ENCODE measurements at regions not wholly inside any gene's neighbourhood (a gene's known extent, or its start where the extent isn't known, plus 50 kb on each side); places are given as distances from the start of the nearest gene placed in this dataset.

DNA sequence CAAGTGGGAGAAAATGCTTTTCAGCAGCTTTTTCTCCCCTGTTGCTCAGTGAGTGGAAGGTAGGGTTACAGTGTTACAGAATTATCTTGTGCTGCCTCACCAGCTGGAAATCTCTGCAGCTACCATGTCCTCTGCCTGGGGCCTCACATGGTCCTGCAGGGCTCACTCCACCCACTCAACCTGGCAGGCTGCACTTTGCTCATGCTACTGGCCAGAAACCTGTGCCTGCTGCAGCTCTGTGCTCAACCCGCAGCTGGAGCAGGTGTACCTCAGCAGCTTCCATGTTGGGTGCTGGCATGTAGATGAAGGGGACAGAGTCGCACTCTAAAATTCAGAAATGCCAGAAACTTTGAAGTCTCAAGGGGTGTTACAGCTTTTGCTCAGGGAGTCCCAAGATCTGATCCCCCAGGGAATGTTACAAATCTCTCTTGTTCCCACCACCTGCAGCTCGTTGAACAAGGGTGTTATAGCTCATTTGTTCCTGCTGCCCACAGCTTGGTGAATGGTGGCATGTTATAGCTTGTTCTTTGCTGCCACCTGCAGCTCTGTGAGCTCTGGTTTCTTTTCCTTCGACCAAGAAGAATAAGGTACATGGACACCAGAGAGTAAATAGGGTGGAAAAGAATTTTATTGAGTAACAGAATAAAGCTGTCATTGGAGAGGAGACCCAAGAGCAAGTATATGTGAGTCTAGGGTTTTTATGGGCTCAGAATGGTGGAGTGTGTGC lies 845.8 kb downstream of the TECRL start:
- WGBS (ENCODE audit: low lambda C conversion rate, missing lambda C conversion rate), result 51% methylated on average over 4 of the region's 4 CpGs
- TF ChIP-seq, protein P1, sequence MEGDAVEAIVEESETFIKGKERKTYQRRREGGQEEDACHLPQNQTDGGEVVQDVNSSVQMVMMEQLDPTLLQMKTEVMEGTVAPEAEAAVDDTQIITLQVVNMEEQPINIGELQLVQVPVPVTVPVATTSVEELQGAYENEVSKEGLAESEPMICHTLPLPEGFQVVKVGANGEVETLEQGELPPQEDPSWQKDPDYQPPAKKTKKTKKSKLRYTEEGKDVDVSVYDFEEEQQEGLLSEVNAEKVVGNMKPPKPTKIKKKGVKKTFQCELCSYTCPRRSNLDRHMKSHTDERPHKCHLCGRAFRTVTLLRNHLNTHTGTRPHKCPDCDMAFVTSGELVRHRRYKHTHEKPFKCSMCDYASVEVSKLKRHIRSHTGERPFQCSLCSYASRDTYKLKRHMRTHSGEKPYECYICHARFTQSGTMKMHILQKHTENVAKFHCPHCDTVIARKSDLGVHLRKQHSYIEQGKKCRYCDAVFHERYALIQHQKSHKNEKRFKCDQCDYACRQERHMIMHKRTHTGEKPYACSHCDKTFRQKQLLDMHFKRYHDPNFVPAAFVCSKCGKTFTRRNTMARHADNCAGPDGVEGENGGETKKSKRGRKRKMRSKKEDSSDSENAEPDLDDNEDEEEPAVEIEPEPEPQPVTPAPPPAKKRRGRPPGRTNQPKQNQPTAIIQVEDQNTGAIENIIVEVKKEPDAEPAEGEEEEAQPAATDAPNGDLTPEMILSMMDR (IDR thresholded peaks at IDR 0.05; ENCODE audit: poor library complexity), result peak; percentile 52
- TF ChIP-seq EZH2phosphoT487 (IDR thresholded peaks at IDR 0.05; ENCODE audit: low read depth, severe bottlenecking, unreplicated experiment) (no peak), EZH2 (IDR thresholded peaks at IDR 0.05; ENCODE audit: borderline replicate concordance) (no peak)
- H2AFZ ChIP-seq, result no peak overlapping the region
- DNase-seq (ENCODE audit: low spot score), result peak; percentile 14
- no peak overlapping the region for H3K4me3 ChIP-seq
- H4K20me1 ChIP-seq (ENCODE audit: insufficient read depth, poor library complexity, severe bottlenecking), result no peaks in the 10 kb centered on the region
- H3K9me3 ChIP-seq (ENCODE audit: low read depth), result no peaks in the 10 kb centered on the region
- no peak overlapping the region for H3K27ac ChIP-seq
- no peaks in the 10 kb centered on the region for H3K36me3 ChIP-seq (replicated peaks; ENCODE audit: insufficient read depth, low read depth)
- H3K9me2 ChIP-seq (replicated peaks; ENCODE audit: insufficient read depth), result no peaks in the 10 kb centered on the region
- no peaks in the 10 kb centered on the region for H3K4me1 ChIP-seq (ENCODE audit: insufficient read depth)
- H3K4me2 ChIP-seq, result no peak overlapping the region
- no peaks in the 10 kb centered on the region for H3K79me2 ChIP-seq
- H3K27me3 ChIP-seq, result no peaks in the 10 kb centered on the region

GRCh38 chr4:63558709-63559108 lies 850.5 kb downstream of the TECRL start:
- Histone ChIP-seq H3K27ac (no peak overlapping the region), H3K27me3 (no peaks in the 10 kb centered on the region), H3K4me3 (no peak overlapping the region), H3K9me3 (ENCODE audit: low read depth) (no peaks in the 10 kb centered on the region), H3K9me2 (replicated peaks; ENCODE audit: insufficient read depth) (no peaks in the 10 kb centered on the region), H2AFZ (no peak overlapping the region), H3K4me1 (ENCODE audit: insufficient read depth) (no peaks in the 10 kb centered on the region), H4K20me1 (ENCODE audit: insufficient read depth, poor library complexity, severe bottlenecking) (no peaks in the 10 kb centered on the region), H3K36me3 (replicated peaks; ENCODE audit: insufficient read depth, low read depth) (no peaks in the 10 kb centered on the region), H3K79me2 (no peaks in the 10 kb centered on the region), H3K4me2 (no peak overlapping the region)
- DNase-seq (ENCODE audit: low spot score), result no peak
- TF ChIP-seq EZH2phosphoT487 (IDR thresholded peaks at IDR 0.05; ENCODE audit: low read depth, severe bottlenecking, unreplicated experiment) (no peak), EZH2 (IDR thresholded peaks at IDR 0.05; ENCODE audit: borderline replicate concordance) (no peak)
- TF ChIP-seq, protein P1 (IDR thresholded peaks at IDR 0.05; ENCODE audit: poor library complexity), result no peak

DNA sequence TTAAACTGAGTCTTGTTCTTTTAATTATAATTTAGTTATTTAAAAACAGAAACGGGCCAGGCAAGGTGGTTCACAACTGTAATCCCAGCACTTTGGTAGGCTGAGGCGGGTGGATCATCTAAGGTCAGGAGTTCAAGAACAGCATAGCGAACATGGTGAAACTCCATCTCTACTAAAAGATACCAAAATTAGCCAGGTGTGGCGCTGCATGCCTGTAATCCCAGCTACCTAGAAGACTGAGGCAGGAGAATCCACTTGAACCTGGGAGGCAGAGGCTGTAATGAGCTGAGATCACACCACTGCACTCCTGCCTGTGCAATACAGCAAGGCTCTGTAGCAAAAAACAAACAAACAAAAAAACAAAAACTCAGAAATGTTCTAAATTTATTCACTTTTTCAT lies 852.9 kb downstream of the TECRL start:
- H3K4me3 ChIP-seq, result no peak overlapping the region
- no peaks in the 10 kb centered on the region for H3K9me3 ChIP-seq (ENCODE audit: low read depth)
- no peaks in the 10 kb centered on the region for H3K9me2 ChIP-seq (replicated peaks; ENCODE audit: insufficient read depth)
- no peaks in the 10 kb centered on the region for H3K4me1 ChIP-seq (ENCODE audit: insufficient read depth)
- no peak overlapping the region for H3K4me2 ChIP-seq
- H3K36me3 ChIP-seq (replicated peaks; ENCODE audit: insufficient read depth, low read depth), result no peaks in the 10 kb centered on the region
- DNase-seq (ENCODE audit: low spot score), result no peak
- H2AFZ ChIP-seq, result no peak overlapping the region
- H3K27ac ChIP-seq, result no peak overlapping the region
- no peaks in the 10 kb centered on the region for H4K20me1 ChIP-seq (ENCODE audit: insufficient read depth, poor library complexity, severe bottlenecking)
- no peaks in the 10 kb centered on the region for H3K27me3 ChIP-seq
- H3K79me2 ChIP-seq, result no peaks in the 10 kb centered on the region
- WGBS (ENCODE audit: low lambda C conversion rate, missing lambda C conversion rate), result 70% methylated on average over 4 of the region's 4 CpGs
- TF ChIP-seq EZH2 (IDR thresholded peaks at IDR 0.05; ENCODE audit: borderline replicate concordance), result no peak
- no peak for TF ChIP-seq EZH2phosphoT487 (IDR thresholded peaks at IDR 0.05; ENCODE audit: low read depth, severe bottlenecking, unreplicated experiment)
- TF ChIP-seq, protein P1 (IDR thresholded peaks at IDR 0.05; ENCODE audit: poor library complexity), result no peak
